H1 (cell line): ENCODE measurements at regions not wholly inside any gene's neighbourhood (a gene's known extent, or its start where the extent isn't known, plus 50 kb on each side); places are given as distances from the start of the nearest gene placed in this dataset.

ENCODE experiments used
- CTCF ChIA-PET: fragments of 300-600 bp; sonication (Branson Sonifier 250); formaldehyde crosslinking; loops from one replicate; lab custom pipeline; 2021; ENCODE audit not compliant: partially characterized antibody; lab: Charles Lee
- POLR2A ChIA-PET: fragments of 300-600 bp; sonication (Branson Sonifier 250); formaldehyde crosslinking; loops from one replicate; lab custom pipeline; 2021; ENCODE audit warnings: inconsistent platforms; ENCODE audit not compliant: partially characterized antibody; lab: Charles Lee
- DNase-seq, 2 experiments: peaks; one replicate each; pipeline versions ENCODE4 v3.0.0 to v3.0.0-alpha.2; 2010 to 2022; ENCODE audit warnings: low spot score in 2 of 2, low read depth in 1 of 2, mixed read lengths in 1 of 2
- FAIRE-seq: peaks from 2 replicates; lab custom pipeline; 2011; peaks lifted over from hg19 to GRCh38; lab: Jason Lieb, UNC
- H2AFZ ChIP-seq: 2 replicates; pipeline ENCODE4 v1.8.1; 2012; ENCODE audit warnings: low read length, inconsistent platforms
- H2AK5ac ChIP-seq: 2 replicates; pipeline ENCODE4 v1.6.1; 2013; ENCODE audit warnings: low read depth, low read length
- H2BK120ac ChIP-seq: replicated peaks from 2 replicates; pipeline ENCODE3; 2013; ENCODE audit warnings: low read depth, low read length, inconsistent platforms
- H2BK12ac ChIP-seq: 2 replicates; pipeline ENCODE4 v1.6.1; 2013; ENCODE audit warnings: low read depth, low read length
- H2BK15ac ChIP-seq: 2 replicates; pipeline ENCODE4 v1.6.1; 2013; ENCODE audit warnings: low read length
- H2BK20ac ChIP-seq: 2 replicates; pipeline ENCODE4 v1.6.1; 2013; ENCODE audit warnings: low read length
- H2BK5ac ChIP-seq: 2 replicates; pipeline ENCODE4 v1.6.1; 2013; ENCODE audit warnings: low read depth, low read length
- H3K14ac ChIP-seq: 2 replicates; pipeline ENCODE4 v1.6.1; 2013; ENCODE audit warnings: inconsistent platforms; ENCODE audit not compliant: insufficient read length
- H3K18ac ChIP-seq: 2 replicates; pipeline ENCODE4 v1.6.1; 2013; ENCODE audit warnings: low read length; ENCODE audit errors: extremely low read depth
- H3K23ac ChIP-seq: 2 replicates; pipeline ENCODE4 v1.6.1; 2013; ENCODE audit warnings: inconsistent platforms; ENCODE audit not compliant: insufficient read length
- H3K23me2 ChIP-seq: 2 replicates; pipeline ENCODE4 v1.6.1; 2013; ENCODE audit warnings: low read depth, low read length
- H3K27ac ChIP-seq: 2 replicates; pipeline ENCODE4 v1.6.1; 2011; ENCODE audit warnings: low read depth, low read length, inconsistent platforms
- H3K27me3 ChIP-seq, 4 experiments: replicated peaks in 1 of 4; 1 replicate in 1 of 4; 2 replicates in 3 of 4; pipeline versions ENCODE4 v1.6.1 to v1.8.1; 2011 to 2013; ENCODE audit warnings: low read length in 3 of 4, mild to moderate bottlenecking in 3 of 4, inconsistent platforms in 2 of 4, mixed read lengths in 2 of 4, moderate library complexity in 1 of 4; ENCODE audit not compliant: control insufficient read depth in 3 of 4, insufficient read depth in 3 of 4; ENCODE audit errors: extremely low read depth in 1 of 4
- H3K36me3 ChIP-seq, 4 experiments: 2 replicates each; pipeline versions ENCODE4 v1.6.1 to v1.8.1; 2011 to 2013; ENCODE audit warnings: mild to moderate bottlenecking in 4 of 4, low read length in 3 of 4, moderate library complexity in 2 of 4, control low read depth in 1 of 4, inconsistent platforms in 1 of 4; ENCODE audit not compliant: insufficient read depth in 4 of 4, control insufficient read depth in 2 of 4
- H3K4ac ChIP-seq: replicated peaks from 2 replicates; pipeline ENCODE3; 2013; ENCODE audit warnings: low read length, low read depth, mixed read lengths, inconsistent platforms; ENCODE audit not compliant: insufficient read length
- H3K4me1 ChIP-seq, 4 experiments: replicated peaks in 1 of 4; 1 replicate in 1 of 4; 2 replicates in 3 of 4; pipeline versions ENCODE4 v1.6.1 to v1.8.1; 2011 to 2013; ENCODE audit warnings: low read length in 3 of 4, inconsistent platforms in 2 of 4, mixed read lengths in 1 of 4; ENCODE audit not compliant: insufficient read depth in 4 of 4, control insufficient read depth in 3 of 4
- H3K4me2 ChIP-seq, 2 experiments: 2 replicates each; pipeline versions ENCODE4 v1.6.1 to v1.8.1; 2011 to 2013; ENCODE audit warnings: low read depth in 2 of 2, low read length in 2 of 2, control low read depth in 1 of 2, inconsistent platforms in 1 of 2, mild to moderate bottlenecking in 1 of 2; ENCODE audit not compliant: insufficient read depth in 1 of 2
- H3K4me3 ChIP-seq, 4 experiments: fragments of 200-600, 300-600 bp in 1 of 4; sonication (generic), shearing (Covaris generic), sonication (Bioruptor Twin) in 1 of 4; 2 replicates each; pipeline versions ENCODE4 v1.5.1 to v1.8.1; 2011 to 2016; ENCODE audit warnings: low read length in 4 of 4, low read depth in 3 of 4, control low read depth in 2 of 4, inconsistent platforms in 2 of 4, mild to moderate bottlenecking in 2 of 4, mixed read lengths in 1 of 4, moderate library complexity in 1 of 4; ENCODE audit not compliant: insufficient read depth in 2 of 4; ENCODE audit errors: extremely low read depth in 1 of 4
- H3K56ac ChIP-seq: replicated peaks from 2 replicates; pipeline ENCODE3; 2013; ENCODE audit warnings: low read depth, mild to moderate bottlenecking, mixed read lengths, low read length, inconsistent platforms; ENCODE audit not compliant: insufficient read length
- H3K79me1 ChIP-seq: 2 replicates; pipeline ENCODE4 v1.6.1; 2013; ENCODE audit warnings: low read depth, low read length, control low read depth
- H3K79me2 ChIP-seq, 2 experiments: 2 replicates each; pipeline versions ENCODE4 v1.6.1 to v1.8.1; 2012 to 2013; ENCODE audit warnings: low read length in 2 of 2, mild to moderate bottlenecking in 2 of 2, inconsistent platforms in 1 of 2; ENCODE audit not compliant: insufficient read depth in 2 of 2, control insufficient read depth in 1 of 2
- H3K9ac ChIP-seq, 4 experiments: replicated peaks in 1 of 4; 1 replicate in 1 of 4; 2 replicates in 3 of 4; pipeline versions ENCODE4 v1.6.1 to v1.8.1; 2011 to 2013; ENCODE audit warnings: low read depth in 3 of 4, low read length in 3 of 4, control low read depth in 2 of 4, mild to moderate bottlenecking in 2 of 4, moderate library complexity in 2 of 4, inconsistent platforms in 1 of 4; ENCODE audit errors: extremely low read depth in 1 of 4
- H3K9me3 ChIP-seq, 2 experiments: 2 replicates each; pipeline versions ENCODE4 v1.6.1 to v1.8.1; 2012 to 2013; ENCODE audit warnings: mild to moderate bottlenecking in 2 of 2, moderate library complexity in 2 of 2, control low read depth in 1 of 2, inconsistent platforms in 1 of 2, low read depth in 1 of 2, low read length in 1 of 2, mixed read lengths in 1 of 2; ENCODE audit not compliant: insufficient read depth in 2 of 2
- H4K20me1 ChIP-seq, 2 experiments: replicated peaks in 1 of 2; 2 replicates each; pipeline versions ENCODE3 to v1.8.1; 2011 to 2013; ENCODE audit warnings: inconsistent platforms in 2 of 2, low read length in 2 of 2, mild to moderate bottlenecking in 1 of 2; ENCODE audit not compliant: insufficient read depth in 2 of 2, control insufficient read depth in 1 of 2
- H4K5ac ChIP-seq: 2 replicates; pipeline ENCODE4 v1.6.1; 2013; ENCODE audit warnings: low read length, low read depth, mixed read lengths, inconsistent platforms; ENCODE audit not compliant: insufficient read length
- H4K8ac ChIP-seq: 2 replicates; pipeline ENCODE4 v1.8.0; 2013; ENCODE audit warnings: mild to moderate bottlenecking, moderate library complexity, low read length, inconsistent platforms; ENCODE audit not compliant: insufficient read depth; ENCODE audit errors: extremely low read depth
- H4K91ac ChIP-seq: replicated peaks from 2 replicates; pipeline ENCODE3; 2013; ENCODE audit warnings: low read length, mixed read lengths, inconsistent platforms; ENCODE audit not compliant: insufficient read length
- ASH2L ChIP-seq: fragments of 200-600, 300-600 bp; sonication (generic); IDR thresholded peaks from one replicate; pipeline ENCODE4 v1.7.1; 2017; ENCODE audit warnings: low read length
- BCL11A ChIP-seq, 2 experiments: IDR thresholded peaks; one replicate each; pipeline ENCODE4 v1.6.1; 2011; ENCODE audit warnings: low read depth in 2 of 2, low read length in 2 of 2, mild to moderate bottlenecking in 2 of 2
- CEBPB ChIP-seq: IDR thresholded peaks from 2 replicates; pipeline ENCODE4 v1.6.1; 2012; ENCODE audit warnings: low read depth, low read length
- CTBP2 ChIP-seq: IDR thresholded peaks from 2 replicates; pipeline ENCODE4 v1.7.0; 2011; ENCODE audit warnings: borderline replicate concordance, mild to moderate bottlenecking, moderate library complexity, mixed read lengths, low read length; ENCODE audit not compliant: insufficient read depth, insufficient read length
- EP300 ChIP-seq, 2 experiments: IDR thresholded peaks; 1 replicate in 1 of 2; 2 replicates in 1 of 2; pipeline ENCODE4 v1.6.1; 2011 to 2012; ENCODE audit warnings: low read depth in 2 of 2, low read length in 2 of 2, mild to moderate bottlenecking in 2 of 2, borderline replicate concordance in 1 of 2, inconsistent platforms in 1 of 2, moderate library complexity in 1 of 2
- EZH2 ChIP-seq: fragments of 200-600 bp; sonication (generic); IDR thresholded peaks from 2 replicates; pipeline ENCODE4 v1.7.1; 2012; ENCODE audit warnings: low read depth, mild to moderate bottlenecking, moderate library complexity, low read length, inconsistent platforms; ENCODE audit not compliant: severe bottlenecking
- NRF1 ChIP-seq: IDR thresholded peaks from 2 replicates; pipeline ENCODE4 v1.6.1; 2011; ENCODE audit warnings: mild to moderate bottlenecking, low read depth, low read length, improper control_type of control experiment
- SAP30 ChIP-seq: fragments of 300-600 bp; sonication (generic); IDR thresholded peaks from 2 replicates; pipeline ENCODE4 v1.7.1; 2012; ENCODE audit warnings: low read length, moderate library complexity, mild to moderate bottlenecking, inconsistent platforms; ENCODE audit not compliant: insufficient read depth, insufficient replicate concordance
- SIN3A ChIP-seq, 2 experiments: IDR thresholded peaks in 1 of 2; conservative IDR thresholded peaks in 1 of 2; 2 replicates each; pipeline ENCODE4 v1.6.1; 2011 to 2012; ENCODE audit warnings: low read length in 2 of 2, improper control_type of control experiment in 1 of 2, low read depth in 1 of 2, mild to moderate bottlenecking in 1 of 2
- SP1 ChIP-seq: IDR thresholded peaks from 2 replicates; pipeline ENCODE4 v1.6.1; 2011; ENCODE audit warnings: low read depth, low read length
- TCF12 ChIP-seq: IDR thresholded peaks from 2 replicates; pipeline ENCODE4 v1.6.1; 2011; ENCODE audit warnings: low read depth, mild to moderate bottlenecking, low read length
- YY1 ChIP-seq: IDR thresholded peaks from 2 replicates; pipeline ENCODE4 v1.6.1; 2011; ENCODE audit warnings: low read depth, mild to moderate bottlenecking, low read length
- WGBS, 2 experiments: shearing (Covaris generic) in 1 of 2; methylation state at CpG; one replicate each; pipeline versions ENCODE4 v1.1.6 to v1.1.7; 2013 to 2015; ENCODE audit warnings: low lambda C conversion rate in 2 of 2, mixed read lengths in 2 of 2, inconsistent platforms in 1 of 2, low coverage in 1 of 2, missing lambda C conversion rate in 1 of 2; ENCODE audit not compliant: insufficient replicate concordance in 2 of 2, insufficient coverage in 1 of 2, insufficient read length in 1 of 2; ENCODE audit errors: extremely low coverage in 1 of 2, missing lambda C conversion rate in 1 of 2; 5-methylcytosine and 5-hydroxymethylcytosine counted together

- no peaks in the 10 kb centered on the region for H4K20me1 ChIP-seq
- no peak overlapping the region for H4K91ac ChIP-seq
- no peak overlapping the region for H3K4me3 ChIP-seq
- H3K27ac ChIP-seq = no peak overlapping the region
- H2BK12ac ChIP-seq = no peak overlapping the region
- no peaks in the 10 kb centered on the region for H3K36me3 ChIP-seq
- DNase-seq (no peak), FAIRE-seq (no peak)
- H3K4ac ChIP-seq = no peak overlapping the region
- no peak overlapping the region for H2BK15ac ChIP-seq
- no peak overlapping the region for H3K18ac ChIP-seq
- H3K4me1 ChIP-seq = no peaks in the 10 kb centered on the region
- no peak overlapping the region for H2BK5ac ChIP-seq
- ChIA-PET CTCF (interaction anchor here (1.0 kb wide), 1 partner anchor 188 kb away, joined by 3 read pairs; no protein-coding TSS in a partner anchor), POLR2A (no interaction called here)
- H3K9me3 ChIP-seq = no peaks in the 10 kb centered on the region
- no peaks in the 10 kb centered on the region for H3K79me1 ChIP-seq
- H3K23me2 ChIP-seq = no peaks in the 10 kb centered on the region
- 92% methylated on average over 2 of the region's 2 CpGs; no CpG with 5 or more reads in 1 of the 2 experiments for WGBS, 2 experiments
- H2AFZ ChIP-seq = no peak overlapping the region
- H2BK20ac ChIP-seq = no peak overlapping the region
- no peak overlapping the region for H2BK120ac ChIP-seq
- no peaks in the 10 kb centered on the region for H3K79me2 ChIP-seq
- H3K27me3 ChIP-seq = no peaks in the 10 kb centered on the region
- H3K4me2 ChIP-seq = no peak overlapping the region
- no peak overlapping the region for H3K56ac ChIP-seq
- H3K14ac ChIP-seq = no peak overlapping the region
- no peak overlapping the region for H4K5ac ChIP-seq
- no peak overlapping the region for H4K8ac ChIP-seq
- no peak overlapping the region for H2AK5ac ChIP-seq
- no peak overlapping the region for H3K9ac ChIP-seq
- no peak overlapping the region for H3K23ac ChIP-seq
- TF ChIP-seq SP1 (no peak), YY1 (no peak), ASH2L (no peak), NRF1 (no peak), BCL11A (IDR thresholded peaks at IDR 0.05; ENCODE audit: low read depth in 2 of 2, low read length in 2 of 2) (no peak), TCF12 (no peak), EP300 (IDR thresholded peaks at IDR 0.05; ENCODE audit: borderline replicate concordance in 1 of 2, low read depth in 2 of 2, low read length in 2 of 2) (no peak), EZH2 (no peak), CTBP2 (no peak), CEBPB (no peak), SAP30 (no peak), SIN3A (conservative IDR thresholded peaks at IDR 0.05 in 1 of 2, IDR thresholded peaks at IDR 0.05 in 1 of 2; ENCODE audit: low read depth in 1 of 2, low read length in 2 of 2) (no peak)
Observed at GRCh38 chr4:119743644-119744043, 115.0 kb upstream of the PDE5A start.
